ENCODE measurements at regions not wholly inside any gene's neighbourhood (a gene's known extent, or its start where the extent isn't known, plus 50 kb on each side); places are given as distances from the start of the nearest gene placed in this dataset.
A peak's percentile ranks its signal among the peaks of the same experiment; 100 is the strongest.

DNA sequence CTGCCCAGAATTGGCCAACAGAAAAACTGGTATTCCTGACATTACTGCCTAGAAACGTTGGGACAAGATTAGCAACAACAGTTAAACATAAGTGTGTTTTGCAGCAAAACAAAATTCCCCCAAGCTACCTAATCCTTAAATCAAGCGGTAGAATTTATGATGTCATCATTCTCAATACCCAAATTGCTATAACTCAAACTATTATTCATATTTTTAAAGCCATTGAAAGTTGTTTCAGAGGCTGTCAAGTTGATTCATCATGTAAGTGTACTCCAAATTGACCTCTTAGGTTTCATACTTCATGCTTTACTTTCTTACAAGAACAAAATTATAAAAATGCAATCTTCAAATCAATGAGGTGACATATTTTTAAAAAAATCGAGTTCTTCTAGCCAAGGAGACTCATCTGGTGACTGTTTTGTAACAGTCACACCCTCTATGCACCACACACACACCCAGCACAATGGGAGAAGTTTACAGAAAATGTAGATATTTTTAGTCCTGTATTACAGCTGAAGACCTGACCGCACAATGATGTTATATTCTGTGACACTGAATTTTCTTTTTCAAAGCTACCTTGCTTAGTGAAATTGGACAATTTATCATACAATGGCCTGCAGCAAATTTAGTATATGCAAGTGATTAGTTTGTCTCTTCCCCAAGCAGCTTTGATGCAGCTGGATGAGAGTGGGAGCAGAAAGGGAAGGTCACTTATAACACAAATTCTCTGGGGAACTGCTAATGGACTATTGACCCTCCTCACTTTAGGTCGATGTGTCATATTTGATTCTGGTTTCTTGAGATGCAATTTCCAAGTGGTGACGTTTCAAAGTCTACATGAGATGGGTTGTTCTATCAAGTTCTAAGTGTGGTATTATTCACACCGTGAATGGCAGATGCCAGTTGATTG, 345.3 kb upstream of the OBI1 start:
- DNase-seq: no peak
- no peaks in the 10 kb centered on the region for H3K36me3 ChIP-seq (replicated peaks; ENCODE audit: control insufficient read depth, insufficient read depth, low read length)
- no peak overlapping the region for H3K4me3 ChIP-seq (ENCODE audit: insufficient read depth, low read depth, low read length)

DNA sequence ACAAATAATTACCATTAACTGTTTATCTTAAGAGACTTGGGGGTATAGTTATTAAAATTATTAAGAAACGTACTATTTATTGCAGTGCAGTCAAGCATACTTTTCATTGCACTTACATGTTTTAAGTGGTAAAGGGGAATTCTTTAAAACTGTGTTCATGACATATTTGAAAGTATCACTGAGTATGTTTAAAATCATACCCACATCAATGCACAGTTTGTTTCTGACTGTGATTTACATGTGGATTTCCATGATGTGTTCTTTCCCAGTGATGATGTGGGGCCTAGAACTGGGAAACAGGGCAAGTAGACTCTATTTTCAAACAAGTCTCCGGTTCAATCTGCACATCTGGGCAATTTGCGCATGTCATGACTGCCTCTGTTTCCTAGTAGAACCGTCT, 340.5 kb upstream of the OBI1 start:
- Histone ChIP-seq H3K4me3 (ENCODE audit: insufficient read depth, low read depth, low read length) (no peak overlapping the region), H3K27me3 (ENCODE audit: control insufficient read depth, insufficient read depth, low read length) (no peaks in the 10 kb centered on the region), H3K36me3 (replicated peaks; ENCODE audit: control insufficient read depth, insufficient read depth, low read length) (no peaks in the 10 kb centered on the region)
- no peak for DNase-seq

More for the DNA sequence above, 345.3 kb upstream of the OBI1 start:
- H3K27me3 ChIP-seq (ENCODE audit: control insufficient read depth, insufficient read depth, low read length): no peaks in the 10 kb centered on the region

DNA sequence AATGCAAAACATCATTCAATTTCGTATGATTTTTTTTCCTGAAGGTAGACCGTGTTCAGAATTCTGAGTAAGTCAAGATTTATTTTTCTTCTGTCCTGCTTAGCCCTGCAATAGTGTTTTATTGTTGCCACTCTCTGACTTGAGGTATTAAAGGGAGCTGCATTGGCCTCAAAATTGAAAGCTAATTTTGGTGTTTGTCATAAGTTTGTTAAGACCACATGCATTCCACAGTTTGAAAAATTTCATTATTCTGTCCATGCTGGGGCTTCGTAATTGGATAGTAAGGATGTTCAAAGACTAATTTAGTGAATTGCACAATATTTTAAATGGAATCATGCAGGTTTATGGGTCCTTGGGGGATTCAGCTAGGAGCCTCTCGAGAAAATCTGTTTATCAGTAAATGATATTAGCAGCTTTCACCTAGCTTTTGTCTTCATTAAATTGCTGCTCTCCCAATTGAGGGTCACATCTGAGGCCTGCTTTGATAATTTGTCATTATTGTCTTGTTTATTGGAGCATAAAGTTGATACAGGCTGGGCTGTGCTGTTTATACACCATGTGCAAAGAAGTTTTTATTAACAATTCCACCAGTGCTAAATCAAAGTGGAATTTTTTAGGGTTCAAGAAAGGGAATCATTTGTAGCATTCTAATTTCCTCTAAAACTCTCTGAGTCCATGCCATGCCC, 339.8 kb upstream of the OBI1 start:
- DNase-seq: no peak
- no peaks in the 10 kb centered on the region for H3K36me3 ChIP-seq (replicated peaks; ENCODE audit: control insufficient read depth, insufficient read depth, low read length)
- no peaks in the 10 kb centered on the region for H3K27me3 ChIP-seq (ENCODE audit: control insufficient read depth, insufficient read depth, low read length)
- no peak overlapping the region for H3K4me3 ChIP-seq (ENCODE audit: insufficient read depth, low read depth, low read length)

DNA sequence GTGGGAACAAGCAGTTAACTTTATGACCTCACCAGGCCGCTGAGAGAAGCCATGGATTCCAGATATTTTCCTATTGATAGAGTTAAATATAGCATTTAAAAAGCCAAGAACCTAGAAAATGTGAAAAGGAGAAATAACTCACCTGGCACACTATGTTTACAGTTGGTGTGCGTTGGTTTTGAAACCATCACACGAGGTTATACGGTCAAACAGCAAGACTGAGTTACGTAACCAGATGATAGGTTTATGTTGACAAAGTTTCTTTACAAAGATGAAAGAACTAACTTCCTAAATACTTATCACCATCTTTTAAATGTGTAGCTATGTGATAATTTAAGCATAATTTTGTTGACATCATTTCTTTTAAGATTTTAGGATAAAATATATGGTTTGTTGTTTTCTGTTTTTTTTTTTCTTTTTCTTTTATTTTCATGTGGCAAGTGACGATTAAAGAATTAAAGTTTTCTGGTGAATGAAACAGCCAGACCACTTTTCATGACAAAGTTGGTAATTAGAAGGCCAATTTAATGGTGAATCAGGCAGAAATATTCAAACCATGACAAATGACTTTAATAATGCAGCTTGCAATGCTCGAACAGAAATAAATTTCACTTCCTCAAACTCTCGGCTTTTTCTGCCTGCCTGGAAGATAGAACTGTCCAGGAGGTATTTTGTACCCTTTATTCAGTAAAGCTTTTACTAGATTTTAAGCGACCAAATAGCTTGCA, 339.1 kb upstream of the OBI1 start:
- Histone ChIP-seq H3K27me3 (ENCODE audit: control insufficient read depth, insufficient read depth, low read length) (no peaks in the 10 kb centered on the region), H3K4me3 (ENCODE audit: insufficient read depth, low read depth, low read length) (no peak overlapping the region)
- DNase-seq: no peak

DNA sequence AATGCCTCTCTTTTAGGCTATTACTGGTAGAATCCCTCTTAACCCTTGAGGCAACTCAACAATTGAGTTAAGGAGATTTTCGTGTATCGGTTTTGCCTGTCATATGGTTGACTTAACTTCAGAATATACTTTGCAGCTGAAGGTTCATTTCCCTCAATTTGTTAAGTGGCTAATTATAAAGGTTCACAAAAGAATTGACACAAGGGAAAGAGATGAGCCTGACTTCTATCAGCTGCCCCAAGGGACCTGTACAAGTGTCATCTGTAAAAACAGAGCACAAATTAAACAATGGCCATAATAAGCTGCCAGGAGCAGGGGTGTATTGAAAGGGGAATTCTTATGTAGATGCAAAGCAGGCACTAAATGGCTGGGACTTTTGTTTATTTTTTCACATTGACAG, 334.8 kb upstream of the OBI1 start:
- Histone ChIP-seq H3K27me3 (ENCODE audit: control insufficient read depth, insufficient read depth, low read length) (no peaks in the 10 kb centered on the region), H3K36me3 (replicated peaks; ENCODE audit: control insufficient read depth, insufficient read depth, low read length) (no peaks in the 10 kb centered on the region), H3K4me3 (ENCODE audit: insufficient read depth, low read depth, low read length) (no peak overlapping the region)
- no peak for DNase-seq

More for the DNA sequence above, 339.1 kb upstream of the OBI1 start:
- H3K36me3 ChIP-seq (replicated peaks; ENCODE audit: control insufficient read depth, insufficient read depth, low read length): no peaks in the 10 kb centered on the region

DNA sequence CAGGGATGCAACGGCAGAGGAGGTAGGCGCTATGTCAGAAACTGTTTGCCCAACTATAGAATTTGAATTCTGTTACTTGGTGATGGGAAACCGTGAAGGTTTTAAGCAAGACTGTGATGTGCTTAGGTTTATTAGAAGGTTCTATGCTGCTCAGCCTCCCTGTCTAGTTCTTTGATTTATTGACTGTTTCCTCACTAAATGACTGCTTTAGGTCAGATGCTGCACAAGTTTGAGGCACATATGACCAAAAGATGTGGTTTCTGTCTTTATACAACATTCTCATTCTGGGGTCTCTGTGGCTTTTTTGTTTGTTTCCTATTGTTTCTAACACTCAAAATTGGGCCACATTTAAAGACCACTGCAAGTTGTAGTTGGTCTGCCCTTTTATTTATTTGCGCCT, 323.0 kb upstream of the OBI1 start:
- no peak for DNase-seq
- Histone ChIP-seq H3K4me3 (ENCODE audit: insufficient read depth, low read depth, low read length) (no peak overlapping the region), H3K36me3 (replicated peaks; ENCODE audit: control insufficient read depth, insufficient read depth, low read length) (no peaks in the 10 kb centered on the region), H3K27me3 (ENCODE audit: control insufficient read depth, insufficient read depth, low read length) (no peaks in the 10 kb centered on the region)

DNA sequence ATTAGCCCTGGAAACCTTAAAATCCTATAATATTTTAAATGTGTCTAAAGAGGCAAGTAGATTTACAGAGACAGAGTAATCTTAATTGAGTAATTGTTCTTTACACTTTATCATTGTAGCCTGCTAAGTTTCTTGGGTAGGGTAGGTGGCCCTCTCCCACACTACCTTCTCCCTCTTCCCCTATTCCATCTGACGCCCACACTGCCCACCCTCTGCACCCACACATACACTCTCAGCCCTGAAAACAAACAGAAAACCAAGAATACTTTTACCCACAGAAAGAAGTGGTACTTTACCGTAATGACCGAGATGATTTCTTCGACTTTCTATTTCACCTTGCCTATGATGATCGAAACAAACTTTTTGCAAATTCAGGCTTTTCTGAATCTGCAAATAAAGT, 320.4 kb upstream of the OBI1 start:
- DNase-seq: no peak
- Histone ChIP-seq H3K36me3 (replicated peaks; ENCODE audit: control insufficient read depth, insufficient read depth, low read length) (no peaks in the 10 kb centered on the region), H3K27me3 (ENCODE audit: control insufficient read depth, insufficient read depth, low read length) (no peaks in the 10 kb centered on the region), H3K4me3 (ENCODE audit: insufficient read depth, low read depth, low read length) (no peak overlapping the region)

DNA sequence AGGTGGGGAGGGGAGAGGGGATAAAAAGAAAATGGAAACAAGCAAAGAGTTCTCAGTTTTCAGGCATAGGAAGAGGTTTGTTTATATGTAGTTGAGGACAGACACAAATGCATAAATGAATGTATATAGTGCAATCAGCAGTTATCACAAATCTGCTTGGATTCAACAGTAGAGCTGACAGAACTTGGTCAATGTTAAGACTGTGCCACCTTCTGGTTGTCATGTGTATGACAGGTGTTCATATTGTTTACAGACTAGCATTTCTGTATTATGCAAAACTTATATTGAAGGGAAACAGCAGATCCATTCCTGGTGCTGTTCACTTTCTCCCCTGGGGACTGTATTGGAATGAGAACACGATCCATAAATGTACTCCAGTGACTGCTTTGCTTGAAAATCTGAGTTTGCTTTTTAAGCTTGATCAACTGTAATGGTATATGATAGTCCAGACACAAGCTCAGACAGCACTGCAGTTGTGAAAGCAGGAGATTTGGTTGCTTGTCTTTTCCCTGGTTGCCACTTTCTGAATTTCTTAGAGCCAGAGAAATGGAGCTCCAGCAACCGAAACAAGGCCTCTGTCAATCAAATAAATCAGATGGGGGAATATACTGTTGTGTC, 319.5 kb upstream of the OBI1 start:
- Histone ChIP-seq H3K4me3 (ENCODE audit: insufficient read depth, low read depth, low read length) (no peak overlapping the region), H3K27me3 (ENCODE audit: control insufficient read depth, insufficient read depth, low read length) (no peaks in the 10 kb centered on the region), H3K36me3 (replicated peaks; ENCODE audit: control insufficient read depth, insufficient read depth, low read length) (no peaks in the 10 kb centered on the region)
- DNase-seq: peak; percentile 10

DNA sequence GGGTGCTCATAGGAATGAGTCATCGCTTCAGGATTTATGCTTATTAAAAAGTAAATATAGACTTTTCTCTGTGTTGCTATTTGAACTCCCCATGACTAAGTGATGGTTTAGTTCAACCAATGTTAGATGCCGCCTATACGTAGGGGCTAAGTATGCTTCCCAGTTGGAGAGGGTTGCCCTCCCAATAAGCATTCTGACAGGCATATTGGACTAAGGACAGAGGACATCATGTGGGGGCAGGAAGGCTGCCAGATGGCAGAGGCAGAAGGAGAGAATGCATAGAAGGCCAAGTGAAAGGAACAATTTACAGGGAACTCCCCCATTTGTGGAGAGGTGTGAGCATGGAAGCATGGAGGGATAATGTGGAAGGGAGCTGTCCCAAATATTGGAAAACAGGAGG, 318.4 kb upstream of the OBI1 start:
- Histone ChIP-seq H3K4me3 (ENCODE audit: insufficient read depth, low read depth, low read length) (no peak overlapping the region), H3K36me3 (replicated peaks; ENCODE audit: control insufficient read depth, insufficient read depth, low read length) (no peaks in the 10 kb centered on the region), H3K27me3 (ENCODE audit: control insufficient read depth, insufficient read depth, low read length) (no peaks in the 10 kb centered on the region)
- DNase-seq: no peak

DNA sequence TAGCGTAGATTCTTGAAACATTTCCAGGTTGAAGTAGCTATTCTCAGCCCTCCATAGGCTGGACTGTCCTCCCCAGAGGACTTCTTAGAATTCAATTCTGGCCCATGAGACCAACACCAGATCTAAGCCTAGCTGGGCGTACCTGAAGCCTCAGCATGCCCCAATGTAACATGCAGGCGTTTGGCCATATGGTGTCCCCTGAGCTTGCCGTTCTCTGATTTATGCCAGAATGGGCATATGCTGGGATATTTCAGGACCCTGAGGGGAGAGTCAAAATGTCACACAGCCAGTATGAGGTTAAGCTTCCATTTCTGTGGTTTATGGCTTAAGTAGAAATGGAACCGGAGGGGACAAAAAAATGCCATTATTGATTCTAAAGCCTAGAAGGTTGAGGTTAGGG, 317.7 kb upstream of the OBI1 start:
- H3K36me3 ChIP-seq (replicated peaks; ENCODE audit: control insufficient read depth, insufficient read depth, low read length): no peaks in the 10 kb centered on the region
- DNase-seq: no peak
- no peaks in the 10 kb centered on the region for H3K27me3 ChIP-seq (ENCODE audit: control insufficient read depth, insufficient read depth, low read length)
- H3K4me3 ChIP-seq (ENCODE audit: insufficient read depth, low read depth, low read length): no peak overlapping the region

DNA sequence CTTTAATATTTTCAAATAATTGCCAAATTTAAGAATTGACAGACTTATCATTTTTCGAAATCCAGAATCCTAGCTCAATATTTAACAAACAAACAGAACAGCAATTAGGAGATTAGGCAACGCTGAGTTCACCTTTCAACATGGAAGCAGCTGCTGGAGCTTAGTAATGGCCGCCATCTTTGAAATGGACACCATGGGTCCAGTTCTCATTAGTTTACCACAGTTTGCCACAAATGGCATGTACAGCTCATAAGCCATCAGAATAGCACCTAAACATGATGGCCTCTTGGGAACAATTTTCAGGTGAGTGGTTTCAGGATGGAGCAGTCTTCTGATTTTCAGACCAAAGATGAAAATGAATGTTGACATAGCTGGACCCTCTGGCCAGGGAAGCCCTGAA, 313.6 kb upstream of the OBI1 start:
- Histone ChIP-seq H3K36me3 (replicated peaks; ENCODE audit: control insufficient read depth, insufficient read depth, low read length) (no peaks in the 10 kb centered on the region), H3K4me3 (ENCODE audit: insufficient read depth, low read depth, low read length) (no peak overlapping the region), H3K27me3 (ENCODE audit: control insufficient read depth, insufficient read depth, low read length) (no peaks in the 10 kb centered on the region)
- DNase-seq: no peak

DNA sequence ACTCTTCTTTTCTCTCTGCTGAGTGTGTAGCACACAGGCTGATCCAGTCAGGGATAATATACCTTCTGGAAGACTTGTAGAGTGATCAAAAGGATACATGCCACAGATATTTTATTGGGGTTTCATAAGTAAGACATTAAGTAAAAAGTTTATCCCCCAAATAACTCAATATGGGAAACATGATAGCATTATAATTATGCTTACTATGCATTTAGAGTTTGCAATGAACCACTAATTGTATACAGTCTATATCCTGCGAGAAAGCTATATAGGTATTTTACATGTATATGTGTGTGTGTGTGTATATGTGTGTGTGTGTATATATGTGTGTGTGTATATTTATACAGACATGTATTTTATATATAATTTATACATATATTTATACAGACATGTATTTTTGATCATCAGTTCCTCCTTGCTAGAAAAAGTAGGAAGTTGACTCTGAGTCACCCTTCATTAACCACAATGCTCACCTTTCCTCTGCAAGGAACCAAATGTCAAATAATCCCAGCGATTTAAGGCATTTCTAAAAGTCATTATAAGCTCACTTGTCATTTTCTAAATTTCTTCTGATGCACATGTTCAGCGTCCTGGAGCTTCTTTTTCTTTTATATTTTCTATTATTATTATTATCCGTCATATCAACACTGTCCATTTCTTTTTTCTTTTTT, 312.5 kb upstream of the OBI1 start:
- Histone ChIP-seq H3K27me3 (ENCODE audit: control insufficient read depth, insufficient read depth, low read length) (no peaks in the 10 kb centered on the region), H3K36me3 (replicated peaks; ENCODE audit: control insufficient read depth, insufficient read depth, low read length) (no peaks in the 10 kb centered on the region), H3K4me3 (ENCODE audit: insufficient read depth, low read depth, low read length) (no peak overlapping the region)
- DNase-seq: no peak

DNA sequence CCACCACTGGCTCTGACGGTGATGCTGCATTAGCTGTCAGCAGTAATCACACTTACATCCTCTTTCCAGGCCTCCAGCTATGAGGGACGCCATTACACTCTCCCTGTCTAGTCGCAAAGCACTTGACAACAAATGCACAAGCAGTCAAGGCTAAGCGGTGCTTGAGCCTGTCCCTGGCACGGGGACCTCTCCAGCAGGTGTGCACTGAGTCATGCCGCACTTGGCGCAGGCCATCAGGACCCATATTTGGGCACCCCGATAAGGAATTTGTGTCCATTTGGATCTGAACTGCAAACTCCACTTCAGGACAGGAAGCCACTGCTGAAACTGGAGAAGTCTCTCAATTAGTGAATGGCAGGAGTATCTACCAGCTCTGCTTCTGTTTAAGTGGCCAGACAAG, 301.9 kb upstream of the OBI1 start:
- no peak for DNase-seq
- no peak overlapping the region for H3K4me3 ChIP-seq (ENCODE audit: insufficient read depth, low read depth, low read length)
- H3K36me3 ChIP-seq (replicated peaks; ENCODE audit: control insufficient read depth, insufficient read depth, low read length): no peaks in the 10 kb centered on the region
- H3K27me3 ChIP-seq (ENCODE audit: control insufficient read depth, insufficient read depth, low read length): no peaks in the 10 kb centered on the region

DNA sequence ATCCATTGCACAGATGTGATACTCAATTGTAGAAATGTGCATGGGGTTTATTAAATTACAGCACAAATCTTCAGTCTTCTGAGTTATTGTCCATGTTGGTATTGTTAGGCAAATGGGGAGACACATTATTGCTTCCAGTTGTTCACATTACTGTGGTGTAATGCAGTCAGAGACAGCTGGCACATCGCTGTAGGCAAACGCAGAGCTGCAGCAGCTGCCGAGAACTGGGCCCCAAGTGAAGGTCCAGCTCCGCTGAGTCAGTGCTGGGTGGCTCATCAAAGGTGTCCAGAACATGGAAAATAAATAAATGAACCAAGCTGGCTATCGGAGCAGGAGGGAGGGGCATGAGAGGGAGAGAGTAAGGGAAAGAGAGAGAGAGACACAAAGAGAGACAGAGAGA, 299.1 kb upstream of the OBI1 start:
- Histone ChIP-seq H3K27me3 (ENCODE audit: control insufficient read depth, insufficient read depth, low read length) (no peaks in the 10 kb centered on the region), H3K36me3 (replicated peaks; ENCODE audit: control insufficient read depth, insufficient read depth, low read length) (no peaks in the 10 kb centered on the region), H3K4me3 (ENCODE audit: insufficient read depth, low read depth, low read length) (no peak overlapping the region)
- no peak for DNase-seq
